Mesenchymal stem cell (in vitro differentiated cells and primary cell): ENCODE measurements at regions not wholly inside any gene's neighbourhood (a gene's known extent, or its start where the extent isn't known, plus 50 kb on each side); places are given as distances from the start of the nearest gene placed in this dataset.
"Not testable (repeated sequence)": the region's sequence is repeated elsewhere in the genome, so short reads cannot be mapped to it uniquely, and the experiment has no call there.

Experiments used
- DNase-seq: peaks from one replicate; pipeline ENCODE4 v3.0.0-alpha.2; 2013
- H2AFZ ChIP-seq: one replicate; pipeline ENCODE4 v1.6.1; 2013; ENCODE audit warnings: low read depth, mild to moderate bottlenecking, control low read depth, inconsistent platforms, low read length, moderate library complexity
- H2AK5ac ChIP-seq: 2 replicates; pipeline ENCODE4 v1.6.1; 2013; ENCODE audit warnings: low read length, moderate library complexity, mild to moderate bottlenecking, inconsistent platforms; ENCODE audit not compliant: severe bottlenecking
- H2BK120ac ChIP-seq: one replicate; pipeline ENCODE4 v1.6.1; 2013; ENCODE audit warnings: low read depth, mild to moderate bottlenecking, inconsistent platforms, low read length, moderate library complexity
- H2BK12ac ChIP-seq, 2 experiments: one replicate each; pipeline ENCODE4 v1.6.1; 2013; ENCODE audit warnings: inconsistent platforms in 2 of 2, low read length in 2 of 2, mild to moderate bottlenecking in 2 of 2, moderate library complexity in 2 of 2, control low read depth in 1 of 2
- H2BK15ac ChIP-seq: one replicate; pipeline ENCODE4 v1.6.1; 2013; ENCODE audit warnings: mild to moderate bottlenecking, low read depth, inconsistent platforms; ENCODE audit not compliant: poor library complexity, severe bottlenecking
- H2BK5ac ChIP-seq: 2 replicates; pipeline ENCODE4 v1.6.1; 2013; ENCODE audit warnings: low read depth, mild to moderate bottlenecking, low read length, control low read depth, inconsistent platforms; ENCODE audit not compliant: poor library complexity, severe bottlenecking
- H3K14ac ChIP-seq, 2 experiments: one replicate each; pipeline ENCODE4 v1.6.1; 2013; ENCODE audit warnings: inconsistent platforms in 2 of 2, low read length in 2 of 2, control low read depth in 1 of 2, mild to moderate bottlenecking in 1 of 2, moderate library complexity in 1 of 2
- H3K18ac ChIP-seq, 2 experiments: one replicate each; pipeline ENCODE4 v1.6.1; 2013; ENCODE audit warnings: inconsistent platforms in 2 of 2, low read length in 2 of 2, control low read depth in 1 of 2, low read depth in 1 of 2, mild to moderate bottlenecking in 1 of 2
- H3K23ac ChIP-seq, 2 experiments: one replicate each; pipeline ENCODE4 v1.6.1; 2013; ENCODE audit warnings: inconsistent platforms in 2 of 2, low read length in 2 of 2, mild to moderate bottlenecking in 2 of 2, moderate library complexity in 2 of 2, control low read depth in 1 of 2
- H3K27ac ChIP-seq: 2 replicates; pipeline ENCODE4 v1.5.1; 2013; ENCODE audit warnings: mild to moderate bottlenecking, moderate library complexity, low read length, control low read depth, inconsistent platforms; ENCODE audit not compliant: poor library complexity, severe bottlenecking
- H3K27me3 ChIP-seq, 2 experiments: 2 replicates each; pipeline versions ENCODE4 v1.6.1 to v1.7.0; 2013; ENCODE audit warnings: low read length in 2 of 2, mild to moderate bottlenecking in 2 of 2, moderate library complexity in 2 of 2, control low read depth in 1 of 2, inconsistent platforms in 1 of 2; ENCODE audit not compliant: control insufficient read depth in 1 of 2, insufficient read depth in 1 of 2
- H3K36me3 ChIP-seq, 2 experiments: 2 replicates each; pipeline versions ENCODE4 v1.6.1 to v1.7.0; 2013; ENCODE audit warnings: low read length in 2 of 2, control low read depth in 1 of 2, inconsistent platforms in 1 of 2, low read depth in 1 of 2, mild to moderate bottlenecking in 1 of 2; ENCODE audit not compliant: insufficient read depth in 2 of 2, control insufficient read depth in 1 of 2
- H3K4ac ChIP-seq, 2 experiments: one replicate each; pipeline ENCODE4 v1.6.1; 2013; ENCODE audit warnings: inconsistent platforms in 2 of 2, low read length in 2 of 2, mild to moderate bottlenecking in 2 of 2, moderate library complexity in 2 of 2, control low read depth in 1 of 2, low read depth in 1 of 2
- H3K4me1 ChIP-seq: 2 replicates; pipeline ENCODE4 v1.6.1; 2013; ENCODE audit warnings: low read depth, low read length, control low read depth; ENCODE audit not compliant: control insufficient read depth, insufficient read depth
- H3K4me2 ChIP-seq: 2 replicates; pipeline ENCODE4 v1.6.1; 2013; ENCODE audit warnings: low read length, mild to moderate bottlenecking, inconsistent platforms; ENCODE audit not compliant: poor library complexity, severe bottlenecking
- H3K4me3 ChIP-seq, 2 experiments: 2 replicates each; pipeline versions ENCODE4 v1.5.1 to v1.7.0; 2013; ENCODE audit warnings: low read length in 2 of 2, mild to moderate bottlenecking in 2 of 2, control low read depth in 1 of 2, low read depth in 1 of 2; ENCODE audit not compliant: insufficient read depth in 1 of 2
- H3K79me1 ChIP-seq: replicated peaks from 2 replicates; pipeline ENCODE4 v1.6.1; 2013; ENCODE audit warnings: mild to moderate bottlenecking, control low read depth, low read length, inconsistent platforms; ENCODE audit not compliant: poor library complexity, severe bottlenecking
- H3K9ac ChIP-seq: 2 replicates; pipeline ENCODE4 v1.7.0; 2013; ENCODE audit warnings: mild to moderate bottlenecking, low read length, moderate library complexity
- H3K9me3 ChIP-seq: 2 replicates; pipeline ENCODE4 v1.7.0; 2013; ENCODE audit warnings: mild to moderate bottlenecking, low read length; ENCODE audit not compliant: control insufficient read depth
- H4K8ac ChIP-seq: one replicate; pipeline ENCODE4 v1.6.1; 2013; ENCODE audit warnings: inconsistent platforms, mild to moderate bottlenecking, low read length, moderate library complexity
- H4K91ac ChIP-seq: one replicate; pipeline ENCODE4 v1.6.1; 2013; ENCODE audit warnings: mild to moderate bottlenecking, low read length, inconsistent platforms
- whole genome bisulfite sequencing: methylation state at CpG from one replicate; pipeline ENCODE4 v1.1.7; 2013; ENCODE audit warnings: mixed read lengths; 5-methylcytosine and 5-hydroxymethylcytosine counted together

DNA sequence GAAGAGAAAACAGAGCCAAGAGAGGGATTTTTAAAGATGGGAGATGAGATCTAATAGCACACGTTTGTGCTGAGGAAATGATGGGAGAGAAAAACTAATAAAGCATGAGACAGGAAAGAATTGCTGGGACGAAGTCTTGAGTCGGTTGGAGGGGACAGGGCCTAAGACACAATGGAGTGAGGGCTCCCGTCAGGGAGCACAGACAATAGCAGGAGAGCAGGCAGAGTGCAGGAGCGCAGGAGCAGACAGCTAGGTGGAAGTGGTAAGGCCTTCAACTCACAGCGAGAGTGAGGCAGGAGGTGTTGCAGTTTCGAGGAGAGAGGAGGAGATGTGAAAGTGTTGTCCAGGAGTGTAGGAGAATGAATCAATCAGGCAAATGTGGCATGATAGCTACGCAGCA is 59.9 kb upstream of the SOX13 start:
- H3K27me3 ChIP-seq, result peaks cover 15 to 22% of the 10 kb centered on the region in 2 experiments
- no peak overlapping the region for H3K9ac ChIP-seq
- DNase-seq, result no peak
- H4K91ac ChIP-seq, result no peak overlapping the region
- no peak overlapping the region for H2BK5ac ChIP-seq
- H2BK120ac ChIP-seq, result no peak overlapping the region
- no peaks in the 10 kb centered on the region for H3K9me3 ChIP-seq
- H3K4me2 ChIP-seq, result no peak overlapping the region
- H3K14ac ChIP-seq, result no peak overlapping the region
- no peak overlapping the region for H2AFZ ChIP-seq
- H3K36me3 ChIP-seq, result no peaks in the 10 kb centered on the region
- H3K23ac ChIP-seq, result no peak overlapping the region
- no peak overlapping the region for H3K4ac ChIP-seq
- no peaks in the 10 kb centered on the region for H3K79me1 ChIP-seq
- no peak overlapping the region for H4K8ac ChIP-seq
- no peak overlapping the region for H3K18ac ChIP-seq
- no peak overlapping the region for H3K4me3 ChIP-seq
- no peak overlapping the region for H3K27ac ChIP-seq
- H3K4me1 ChIP-seq, result no peaks in the 10 kb centered on the region
- no peak overlapping the region for H2AK5ac ChIP-seq
- H2BK12ac ChIP-seq, result no peak overlapping the region
- WGBS, result 66% methylated on average over 8 of the region's 8 CpGs
- no peak overlapping the region for H2BK15ac ChIP-seq

GRCh38 chr1:204014336-204014735 is 58.6 kb upstream of the SOX13 start:
- Histone ChIP-seq H3K27ac (no peak overlapping the region), H3K4ac (no peak overlapping the region), H3K23ac (no peak overlapping the region), H3K9ac (no peak overlapping the region), H3K36me3 (no peaks in the 10 kb centered on the region), H3K9me3 (no peaks in the 10 kb centered on the region), H4K91ac (no peak overlapping the region), H3K79me1 (no peaks in the 10 kb centered on the region), H3K14ac (no peak overlapping the region), H3K4me3 (no peak overlapping the region), H3K18ac (no peak overlapping the region), H3K4me2 (no peak overlapping the region), H2BK15ac (no peak overlapping the region), H4K8ac (no peak overlapping the region), H3K4me1 (no peaks in the 10 kb centered on the region), H3K27me3 (peaks cover 15 to 19% of the 10 kb centered on the region in 2 experiments), H2BK5ac (no peak overlapping the region), H2AK5ac (no peak overlapping the region), H2AFZ (no peak overlapping the region), H2BK12ac (no peak overlapping the region), H2BK120ac (no peak overlapping the region)
- no peak for DNase-seq
- 100% methylated on average over 3 of the region's 3 CpGs for WGBS

- H3K18ac ChIP-seq, H3K27ac ChIP-seq, H3K79me1 ChIP-seq, H3K4me2 ChIP-seq, H3K4ac ChIP-seq, H3K9me3 ChIP-seq, H2AFZ ChIP-seq, H2BK12ac ChIP-seq, H2BK120ac ChIP-seq, H3K4me1 ChIP-seq, H3K9ac ChIP-seq, H2AK5ac ChIP-seq, H2BK15ac ChIP-seq, DNase-seq, H4K91ac ChIP-seq, H2BK5ac ChIP-seq, H3K4me3 ChIP-seq, H3K23ac ChIP-seq, H3K36me3 ChIP-seq, H4K8ac ChIP-seq, H3K14ac ChIP-seq: not testable (repeated sequence)
- WGBS, result 96% methylated on average over 3 of the region's 8 CpGs
- peaks cover 15 to 19% of the 10 kb centered on the region in 2 experiments for H3K27me3 ChIP-seq
Measured at GRCh38 chr1:204014961-204015360, 58.0 kb upstream of the SOX13 start.

GRCh38 chr1:204017032-204017431 is 55.9 kb upstream of the SOX13 start:
- 90% methylated on average over 1 of the region's 1 CpG for WGBS
- no peak overlapping the region for H3K23ac ChIP-seq

More at GRCh38 chr1:204017032-204017431, 55.9 kb upstream of the SOX13 start:
- Histone ChIP-seq H2BK12ac (no peak overlapping the region), H3K4me3 (no peak overlapping the region), H3K27ac (no peak overlapping the region), H3K36me3 (no peaks in the 10 kb centered on the region), H3K4me2 (no peak overlapping the region), H4K8ac (no peak overlapping the region), H3K14ac (no peak overlapping the region), H2BK5ac (no peak overlapping the region), H3K79me1 (no peaks in the 10 kb centered on the region), H3K4ac (no peak overlapping the region), H2BK120ac (no peak overlapping the region), H3K9ac (no peak overlapping the region), H4K91ac (no peak overlapping the region), H3K18ac (no peak overlapping the region), H3K9me3 (no peaks in the 10 kb centered on the region), H2BK15ac (no peak overlapping the region), H3K27me3 (peaks cover 11 to 12% of the 10 kb centered on the region in 2 experiments), H2AFZ (no peak overlapping the region), H2AK5ac (no peak overlapping the region), H3K4me1 (no peaks in the 10 kb centered on the region)
- DNase-seq, result no peak
